ENCODE measurements at regions not wholly inside any gene's neighbourhood (a gene's known extent, or its start where the extent isn't known, plus 50 kb on each side); places are given as distances from the start of the nearest gene placed in this dataset.
A peak's percentile ranks its signal among the peaks of the same experiment; 100 is the strongest.

GRCh38 chr1:60922304-60922703 lies 160.1 kb upstream of the NFIA start:
- WGBS = 57% methylated on average over 4 of the region's 4 CpGs
- H3K27ac ChIP-seq = peak overlapping the region; percentile 32
- TF ChIP-seq EP300 (IDR thresholded peaks at IDR 0.05) (no peak), POLR2A (IDR thresholded peaks at IDR 0.05) (no peak), CTCF (IDR thresholded peaks at IDR 0.05) (no peak), POLR2AphosphoS5 (IDR thresholded peaks at IDR 0.05) (no peak)
- H3K27me3 ChIP-seq = no peaks in the 10 kb centered on the region
- peaks cover 21% of the 10 kb centered on the region for H3K4me1 ChIP-seq
- H3K36me3 ChIP-seq = no peaks in the 10 kb centered on the region
- no peak overlapping the region for H3K4me3 ChIP-seq
- DNase-seq (ENCODE audit: low spot score in 2 of 2) = peak in 1 of 2 donors; percentile 80
- H3K9me3 ChIP-seq = no peaks in the 10 kb centered on the region

GRCh38 chr1:60921175-60921574 lies 161.2 kb upstream of the NFIA start:
- H3K4me1 ChIP-seq = peaks cover 21% of the 10 kb centered on the region
- peak overlapping the region; percentile 15 for H3K27ac ChIP-seq
- no peaks in the 10 kb centered on the region for H3K9me3 ChIP-seq
- WGBS = 93% methylated on average over 4 of the region's 4 CpGs
- TF ChIP-seq CTCF (IDR thresholded peaks at IDR 0.05) (no peak), POLR2AphosphoS5 (IDR thresholded peaks at IDR 0.05) (no peak), POLR2A (IDR thresholded peaks at IDR 0.05) (no peak), EP300 (IDR thresholded peaks at IDR 0.05) (no peak)
- H3K4me3 ChIP-seq = no peak overlapping the region
- no peaks in the 10 kb centered on the region for H3K27me3 ChIP-seq
- H3K36me3 ChIP-seq = no peaks in the 10 kb centered on the region
- no peak for DNase-seq (ENCODE audit: low spot score in 2 of 2)

GRCh38 chr1:60920561-60920960 lies 161.8 kb upstream of the NFIA start:
- Histone ChIP-seq H3K4me3 (no peak overlapping the region), H3K4me1 (peaks cover 19% of the 10 kb centered on the region), H3K27ac (no peak overlapping the region), H3K36me3 (no peaks in the 10 kb centered on the region), H3K27me3 (no peaks in the 10 kb centered on the region), H3K9me3 (no peaks in the 10 kb centered on the region)
- TF ChIP-seq EP300 (IDR thresholded peaks at IDR 0.05) (no peak), CTCF (IDR thresholded peaks at IDR 0.05) (no peak), POLR2A (IDR thresholded peaks at IDR 0.05) (no peak), POLR2AphosphoS5 (IDR thresholded peaks at IDR 0.05) (no peak)
- WGBS = 88% methylated on average over 2 of the region's 2 CpGs
- DNase-seq (ENCODE audit: low spot score in 2 of 2) = no peak

- no peak overlapping the region for H3K4me3 ChIP-seq
- no peaks in the 10 kb centered on the region for H3K36me3 ChIP-seq
- 94% methylated on average over 1 of the region's 1 CpG for WGBS
- peaks cover 12% of the 10 kb centered on the region for H3K4me1 ChIP-seq
- H3K27ac ChIP-seq = no peak overlapping the region
- no peak for DNase-seq (ENCODE audit: low spot score in 2 of 2)
- TF ChIP-seq EP300 (IDR thresholded peaks at IDR 0.05) (no peak), CTCF (IDR thresholded peaks at IDR 0.05) (no peak), POLR2AphosphoS5 (IDR thresholded peaks at IDR 0.05) (no peak), POLR2A (IDR thresholded peaks at IDR 0.05) (no peak)
- no peaks in the 10 kb centered on the region for H3K9me3 ChIP-seq
- no peaks in the 10 kb centered on the region for H3K27me3 ChIP-seq
These were observed 163.5 kb upstream of the NFIA start for GRCh38 chr1:60918867-60919266.

- DNase-seq (ENCODE audit: low spot score in 2 of 2) = no peak
- H3K27ac ChIP-seq = no peak overlapping the region
- H3K4me3 ChIP-seq = no peak overlapping the region
- no peaks in the 10 kb centered on the region for H3K9me3 ChIP-seq
- no peaks in the 10 kb centered on the region for H3K36me3 ChIP-seq
- no peak for TF ChIP-seq POLR2A (IDR thresholded peaks at IDR 0.05)
- TF ChIP-seq POLR2AphosphoS5 (IDR thresholded peaks at IDR 0.05) = no peak
- no peak for TF ChIP-seq EP300 (IDR thresholded peaks at IDR 0.05)
- H3K4me1 ChIP-seq = peaks cover under 1% of the 10 kb centered on the region
- WGBS = 86% methylated on average over 9 of the region's 9 CpGs
- no peaks in the 10 kb centered on the region for H3K27me3 ChIP-seq
These were observed 165.5 kb upstream of the NFIA start for GRCh38 chr1:60916906-60917305.

- H3K4me3 ChIP-seq = no peak overlapping the region
- no peak overlapping the region for H3K27ac ChIP-seq
- no peak for TF ChIP-seq CTCF (IDR thresholded peaks at IDR 0.05)
- no peaks in the 10 kb centered on the region for H3K27me3 ChIP-seq
- H3K9me3 ChIP-seq = no peaks in the 10 kb centered on the region
- DNase-seq (ENCODE audit: low spot score in 2 of 2) = no peak
- H3K36me3 ChIP-seq = no peaks in the 10 kb centered on the region
- no peaks in the 10 kb centered on the region for H3K4me1 ChIP-seq
These were observed 166.2 kb upstream of the NFIA start for GRCh38 chr1:60916199-60916598.

Data from suprapubic skin (tissue), 4 donors.